T-helper 2 cell treated with Interferon-gamma antibody and Interleukin-4, amounts not matched to agents 100 ng/mL and 5 ng/mL, for 36 hours (primary cell): ENCODE measurements at regions not wholly inside any gene's neighbourhood (a gene's known extent, or its start where the extent isn't known, plus 50 kb on each side); places are given as distances from the start of the nearest gene placed in this dataset.

Experiments used
- intact Hi-C: fragments of 100-400 bp; cut with micrococcal nuclease; formaldehyde crosslinking; loops from one replicate; pipeline ENCODE4 v1.15.1; 2023

GRCh38 chr13:31441800-31442510 lies 242.2 kb downstream of the B3GLCT start:
- intact Hi-C loops: no loop called here

- intact Hi-C loops: no loop called here
These were observed 242.8 kb downstream of the B3GLCT start for GRCh38 chr13:31442571-31442970.

GRCh38 chr13:31444266-31444856 lies 244.6 kb downstream of the B3GLCT start:
- intact Hi-C loops: no loop called here

- intact Hi-C loops: no loop called here
These were observed 252.8 kb downstream of the B3GLCT start for GRCh38 chr13:31452525-31452924.

GRCh38 chr13:31455581-31455980 lies 255.8 kb downstream of the B3GLCT start:
- intact Hi-C loops: no loop called here

GRCh38 chr13:31456056-31456455 lies 256.3 kb downstream of the B3GLCT start:
- intact Hi-C loops: no loop called here

- intact Hi-C loops: no loop called here
These were observed 260.3 kb downstream of the B3GLCT start for GRCh38 chr13:31460061-31460460.

GRCh38 chr13:31461923-31462322 lies 262.1 kb downstream of the B3GLCT start:
- intact Hi-C loops: no loop called here

- intact Hi-C loops: no loop called here
These were observed 263.0 kb downstream of the B3GLCT start for GRCh38 chr13:31462766-31463165.

GRCh38 chr13:31468114-31468902 lies 268.5 kb downstream of the B3GLCT start:
- intact Hi-C loops: no loop called here

GRCh38 chr13:31469377-31469776 lies 269.6 kb downstream of the B3GLCT start:
- intact Hi-C loops: no loop called here

GRCh38 chr13:31476266-31476665 lies 263.1 kb upstream of the RXFP2 start:
- intact Hi-C loops: no loop called here

- intact Hi-C loops: no loop called here
These were observed 262.6 kb upstream of the RXFP2 start for GRCh38 chr13:31476753-31477152.

GRCh38 chr13:31477961-31478360 lies 261.4 kb upstream of the RXFP2 start:
- intact Hi-C loops: no loop called here

GRCh38 chr13:31485183-31485582 lies 254.1 kb upstream of the RXFP2 start:
- intact Hi-C loops: no loop called here

- intact Hi-C loops: no loop called here
These were observed 253.7 kb upstream of the RXFP2 start for GRCh38 chr13:31485651-31486051.

GRCh38 chr13:31495336-31495735 lies 244.0 kb upstream of the RXFP2 start:
- intact Hi-C loops: no loop called here

- intact Hi-C loops: no loop called here
These were observed 240.1 kb upstream of the RXFP2 start for GRCh38 chr13:31499274-31499673.

GRCh38 chr13:31503626-31504025 lies 235.7 kb upstream of the RXFP2 start:
- intact Hi-C loops: no loop called here

GRCh38 chr13:31504918-31505317 lies 234.4 kb upstream of the RXFP2 start:
- intact Hi-C loops: no loop called here

- intact Hi-C loops: no loop called here
These were observed 227.0 kb upstream of the RXFP2 start for GRCh38 chr13:31512331-31512730.

GRCh38 chr13:31514932-31515331 lies 224.4 kb upstream of the RXFP2 start:
- intact Hi-C loops: no loop called here
